PFSK-1 (cell line): ENCODE measurements at regions not wholly inside any gene's neighbourhood (a gene's known extent, or its start where the extent isn't known, plus 50 kb on each side); places are given as distances from the start of the nearest gene placed in this dataset.

Experiments used
- POLR2AphosphoS5 ChIP-seq: IDR thresholded peaks from 2 replicates; pipeline ENCODE4 v1.6.1; 2012; ENCODE audit warnings: low read depth, mild to moderate bottlenecking, control low read depth, low read length, moderate library complexity
- SIN3A ChIP-seq: IDR thresholded peaks from 2 replicates; pipeline ENCODE4 v1.6.1; 2012; ENCODE audit warnings: mild to moderate bottlenecking, low read length, moderate library complexity, borderline replicate concordance; ENCODE audit not compliant: insufficient read depth

DNA sequence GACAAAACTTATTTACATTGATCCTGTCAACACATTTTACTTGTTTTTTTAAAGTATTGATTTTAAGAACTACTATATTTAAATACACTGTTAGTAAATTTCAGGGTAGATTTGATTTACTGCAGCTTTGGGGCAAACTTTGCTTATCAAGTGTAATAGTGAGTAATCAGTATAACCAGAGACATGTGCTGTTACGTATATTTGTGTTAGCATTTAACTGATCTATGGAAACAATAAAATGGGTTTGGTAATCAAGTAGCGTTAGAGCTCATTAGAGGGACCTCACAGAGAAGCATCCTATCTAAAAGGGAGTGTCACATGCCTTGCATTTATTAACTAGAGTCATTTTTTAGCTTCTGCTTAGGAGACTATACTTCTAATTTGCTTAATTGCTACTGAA lies 131.5 kb upstream of the ALCAM start:
- TF ChIP-seq POLR2AphosphoS5 (no peak), SIN3A (no peak)
